ENCODE measurements at regions not wholly inside any gene's neighbourhood (a gene's known extent, or its start where the extent isn't known, plus 50 kb on each side); places are given as distances from the start of the nearest gene placed in this dataset.

DNA sequence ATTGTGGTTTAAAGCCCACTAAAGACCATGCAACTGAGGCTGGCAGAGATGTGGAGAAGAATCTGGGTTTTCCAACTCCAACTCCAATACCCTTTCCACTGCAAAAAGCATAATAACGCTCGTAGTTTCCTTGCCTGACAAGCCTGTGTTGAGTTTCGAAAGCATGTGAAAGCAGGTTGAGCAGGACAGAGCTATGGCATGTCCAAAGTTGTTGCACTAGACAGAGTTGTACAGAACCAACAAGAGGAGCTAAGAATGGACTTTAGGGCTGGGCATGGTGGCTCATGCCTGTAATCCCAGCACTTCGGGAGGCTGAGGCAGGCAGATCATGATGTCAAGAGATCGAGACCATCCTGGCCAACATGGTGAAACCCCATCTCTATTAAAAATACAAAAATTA lies 572.0 kb upstream of the TBX3 start:
- no peak overlapping the region for H3K4me2 ChIP-seq (ENCODE audit: low read length)
- H3K4me3 ChIP-seq (ENCODE audit: low read length) = no peak overlapping the region
- TF ChIP-seq EP300 (conservative IDR thresholded peaks at IDR 0.05; ENCODE audit: poor library complexity, severe bottlenecking) = no peak
- no peak for TF ChIP-seq REST (IDR thresholded peaks at IDR 0.05; ENCODE audit: borderline replicate concordance)
- no peak for TF ChIP-seq CTCF (IDR thresholded peaks at IDR 0.05; ENCODE audit: poor library complexity, severe bottlenecking)
- TF ChIP-seq EZH2 (IDR thresholded peaks at IDR 0.05; ENCODE audit: borderline replicate concordance, insufficient read depth, low read length, poor library complexity, severe bottlenecking) = no peak
- TF ChIP-seq RAD21 (conservative IDR thresholded peaks at IDR 0.05) = no peak
- no peak for TF ChIP-seq POLR2AphosphoS5 (IDR thresholded peaks at IDR 0.05)
- TF ChIP-seq SMC3 (conservative IDR thresholded peaks at IDR 0.05; ENCODE audit: poor library complexity) = no peak
- TF ChIP-seq TAF1 (IDR thresholded peaks at IDR 0.05; ENCODE audit: low read depth) = no peak
- no peak for TF ChIP-seq MXI1 (conservative IDR thresholded peaks at IDR 0.05; ENCODE audit: poor library complexity, severe bottlenecking)
- H3F3A ChIP-seq (ENCODE audit: insufficient read depth, low read length, poor library complexity, severe bottlenecking) = no peaks in the 10 kb centered on the region
- no peaks in the 10 kb centered on the region for H4K20me1 ChIP-seq (ENCODE audit: insufficient read depth)
- H3K9me3 ChIP-seq (ENCODE audit: low read length) = no peaks in the 10 kb centered on the region
- H3K79me2 ChIP-seq (replicated peaks; ENCODE audit: insufficient read depth, low read length) = no peaks in the 10 kb centered on the region
- no peaks in the 10 kb centered on the region for H3K36me3 ChIP-seq (ENCODE audit: insufficient read depth, low read length)
- H3K27me3 ChIP-seq (ENCODE audit: insufficient read depth, low read depth, low read length) = no peaks in the 10 kb centered on the region
- H3K27ac ChIP-seq (ENCODE audit: low read length) = no peak overlapping the region
- no peak overlapping the region for H3K9ac ChIP-seq (ENCODE audit: low read length)
- H3K9me2 ChIP-seq (ENCODE audit: insufficient read depth, low read length) = no peaks in the 10 kb centered on the region
- no peak overlapping the region for H2AFZ ChIP-seq (ENCODE audit: low read depth, low read length)

- H3K4me3 ChIP-seq (ENCODE audit: low read length) = no peak overlapping the region
- no peaks in the 10 kb centered on the region for H3K36me3 ChIP-seq (ENCODE audit: insufficient read depth, low read length)
- no peak overlapping the region for H3K4me2 ChIP-seq (ENCODE audit: low read length)
- H2AFZ ChIP-seq (ENCODE audit: low read depth, low read length) = no peak overlapping the region
- no peaks in the 10 kb centered on the region for H4K20me1 ChIP-seq (ENCODE audit: insufficient read depth)
- H3F3A ChIP-seq (ENCODE audit: insufficient read depth, low read length, poor library complexity, severe bottlenecking) = no peaks in the 10 kb centered on the region
- no peaks in the 10 kb centered on the region for H3K79me2 ChIP-seq (replicated peaks; ENCODE audit: insufficient read depth, low read length)
- no peak overlapping the region for H3K9ac ChIP-seq (ENCODE audit: low read length)
- TF ChIP-seq TAF1 (IDR thresholded peaks at IDR 0.05; ENCODE audit: low read depth) (no peak), POLR2AphosphoS5 (IDR thresholded peaks at IDR 0.05) (no peak), RAD21 (conservative IDR thresholded peaks at IDR 0.05) (no peak), MXI1 (conservative IDR thresholded peaks at IDR 0.05; ENCODE audit: poor library complexity, severe bottlenecking) (no peak), EP300 (conservative IDR thresholded peaks at IDR 0.05; ENCODE audit: poor library complexity, severe bottlenecking) (no peak), REST (IDR thresholded peaks at IDR 0.05; ENCODE audit: borderline replicate concordance) (no peak), SMC3 (conservative IDR thresholded peaks at IDR 0.05; ENCODE audit: poor library complexity) (no peak), CTCF (IDR thresholded peaks at IDR 0.05; ENCODE audit: poor library complexity, severe bottlenecking) (no peak), EZH2 (IDR thresholded peaks at IDR 0.05; ENCODE audit: borderline replicate concordance, insufficient read depth, low read length, poor library complexity, severe bottlenecking) (no peak)
- H3K27ac ChIP-seq (ENCODE audit: low read length) = no peak overlapping the region
- no peaks in the 10 kb centered on the region for H3K9me3 ChIP-seq (ENCODE audit: low read length)
- no peaks in the 10 kb centered on the region for H3K9me2 ChIP-seq (ENCODE audit: insufficient read depth, low read length)
- no peaks in the 10 kb centered on the region for H3K27me3 ChIP-seq (ENCODE audit: insufficient read depth, low read depth, low read length)
Observed at GRCh38 chr12:115255257-115255656, 571.3 kb upstream of the TBX3 start.
